Suprapubic skin (tissue), 4 donors: ENCODE measurements at regions not wholly inside any gene's neighbourhood (a gene's known extent, or its start where the extent isn't known, plus 50 kb on each side); places are given as distances from the start of the nearest gene placed in this dataset.

ENCODE experiments used
- DNase-seq, 2 donors: peaks; one replicate each; pipeline ENCODE4 v3.0.0-alpha.2; 2019; ENCODE audit warnings: low spot score in 2 of 2
- H3K27ac ChIP-seq: fragments of 200-600 bp; sonication (generic); one replicate; pipeline ENCODE4 v1.5.1; 2019
- H3K27me3 ChIP-seq: fragments of 200-600 bp; sonication (generic); one replicate; pipeline ENCODE4 v1.5.1; 2019
- H3K36me3 ChIP-seq: fragments of 200-600 bp; sonication (generic); one replicate; pipeline ENCODE4 v1.5.1; 2019
- H3K4me1 ChIP-seq: fragments of 200-600 bp; sonication (generic); one replicate; pipeline ENCODE4 v1.5.1; 2019
- H3K4me3 ChIP-seq: fragments of 200-600 bp; sonication (generic); one replicate; pipeline ENCODE4 v1.5.1; 2019; ENCODE audit warnings: mild to moderate bottlenecking
- H3K9me3 ChIP-seq: fragments of 200-600 bp; sonication (generic); one replicate; pipeline ENCODE4 v1.5.1; 2019
- CTCF ChIP-seq, 2 donors: fragments of 200-600 bp in 1 of 2; fragments of 450-650 bp in 1 of 2; sonication (generic) in 1 of 2; IDR thresholded peaks; one replicate each; pipeline ENCODE4 v1.5.1; 2016 to 2019; ENCODE audit warnings: antibody characterized with exemption in 2 of 2, mild to moderate bottlenecking in 1 of 2, moderate library complexity in 1 of 2
- EP300 ChIP-seq: sonication (generic); formaldehyde crosslinking; IDR thresholded peaks from one replicate; pipeline ENCODE4 v1.6.1; 2017; ENCODE audit warnings: antibody characterized with exemption
- POLR2A ChIP-seq, 2 donors: fragments of 450-650 bp; IDR thresholded peaks; one replicate each; pipeline ENCODE4 v1.6.1; 2017; ENCODE audit warnings: antibody characterized with exemption in 2 of 2, mild to moderate bottlenecking in 2 of 2, moderate library complexity in 2 of 2
- POLR2AphosphoS5 ChIP-seq, 3 donors: sonication (generic); formaldehyde crosslinking; IDR thresholded peaks; one replicate each; pipeline ENCODE4 v1.6.1; 2017; ENCODE audit warnings: antibody characterized with exemption in 3 of 3
- WGBS: methylation state at CpG from one replicate; pipeline ENCODE4 v1.1.5; 2018; 5-methylcytosine and 5-hydroxymethylcytosine counted together

- no peak for TF ChIP-seq POLR2A (IDR thresholded peaks at IDR 0.05)
- no peak for TF ChIP-seq POLR2AphosphoS5 (IDR thresholded peaks at IDR 0.05)
- TF ChIP-seq EP300: no peak
- TF ChIP-seq CTCF (IDR thresholded peaks at IDR 0.05): no peak
- H3K9me3 ChIP-seq: no peaks in the 10 kb centered on the region
- H3K4me3 ChIP-seq: no peak overlapping the region
- H3K27ac ChIP-seq: no peak overlapping the region
- DNase-seq: no peak
- no peaks in the 10 kb centered on the region for H3K27me3 ChIP-seq
- H3K36me3 ChIP-seq: no peaks in the 10 kb centered on the region
- H3K4me1 ChIP-seq: no peaks in the 10 kb centered on the region
These were observed 275.6 kb upstream of the PPFIA2 start for GRCh38 chr12:82034769-82035168.

GRCh38 chr12:82029936-82030335 lies 270.8 kb upstream of the PPFIA2 start:
- no peak for DNase-seq
- Histone ChIP-seq H3K4me3 (no peak overlapping the region), H3K4me1 (no peaks in the 10 kb centered on the region), H3K9me3 (no peaks in the 10 kb centered on the region), H3K27me3 (no peaks in the 10 kb centered on the region), H3K27ac (no peak overlapping the region), H3K36me3 (no peaks in the 10 kb centered on the region)
- TF ChIP-seq POLR2A (IDR thresholded peaks at IDR 0.05) (no peak), CTCF (IDR thresholded peaks at IDR 0.05) (no peak), POLR2AphosphoS5 (IDR thresholded peaks at IDR 0.05) (no peak), EP300 (no peak)
- WGBS: 77% methylated on average over 1 of the region's 1 CpG

- no peaks in the 10 kb centered on the region for H3K9me3 ChIP-seq
- H3K4me3 ChIP-seq: no peak overlapping the region
- H3K36me3 ChIP-seq: no peaks in the 10 kb centered on the region
- WGBS: 97% methylated on average over 1 of the region's 1 CpG
- no peaks in the 10 kb centered on the region for H3K4me1 ChIP-seq
- H3K27me3 ChIP-seq: no peaks in the 10 kb centered on the region
- no peak overlapping the region for H3K27ac ChIP-seq
- no peak for DNase-seq
- TF ChIP-seq CTCF (IDR thresholded peaks at IDR 0.05): no peak
- no peak for TF ChIP-seq POLR2AphosphoS5 (IDR thresholded peaks at IDR 0.05)
- no peak for TF ChIP-seq POLR2A (IDR thresholded peaks at IDR 0.05)
- no peak for TF ChIP-seq EP300
These were observed 269.6 kb upstream of the PPFIA2 start for GRCh38 chr12:82028772-82029171.

- no peak overlapping the region for H3K27ac ChIP-seq
- no peak for DNase-seq
- no peak overlapping the region for H3K4me3 ChIP-seq
- WGBS: 89% methylated on average over 1 of the region's 1 CpG
- H3K9me3 ChIP-seq: no peaks in the 10 kb centered on the region
- no peaks in the 10 kb centered on the region for H3K27me3 ChIP-seq
- TF ChIP-seq POLR2AphosphoS5 (IDR thresholded peaks at IDR 0.05) (no peak), EP300 (no peak), CTCF (IDR thresholded peaks at IDR 0.05) (no peak), POLR2A (IDR thresholded peaks at IDR 0.05) (no peak)
- H3K4me1 ChIP-seq: no peaks in the 10 kb centered on the region
- H3K36me3 ChIP-seq: no peaks in the 10 kb centered on the region
These were observed 268.5 kb upstream of the PPFIA2 start for GRCh38 chr12:82027612-82028011.

GRCh38 chr12:82025462-82025861 lies 266.3 kb upstream of the PPFIA2 start:
- no peak overlapping the region for H3K27ac ChIP-seq
- H3K27me3 ChIP-seq: no peaks in the 10 kb centered on the region
- 86% methylated on average over 7 of the region's 7 CpGs for WGBS
- no peak for DNase-seq
- no peaks in the 10 kb centered on the region for H3K36me3 ChIP-seq
- H3K4me3 ChIP-seq: no peak overlapping the region
- H3K9me3 ChIP-seq: no peaks in the 10 kb centered on the region
- no peaks in the 10 kb centered on the region for H3K4me1 ChIP-seq
- no peak for TF ChIP-seq POLR2AphosphoS5 (IDR thresholded peaks at IDR 0.05)
- TF ChIP-seq CTCF (IDR thresholded peaks at IDR 0.05): no peak
